ENCODE measurements at regions not wholly inside any gene's neighbourhood (a gene's known extent, or its start where the extent isn't known, plus 50 kb on each side); places are given as distances from the start of the nearest gene placed in this dataset.

DNA sequence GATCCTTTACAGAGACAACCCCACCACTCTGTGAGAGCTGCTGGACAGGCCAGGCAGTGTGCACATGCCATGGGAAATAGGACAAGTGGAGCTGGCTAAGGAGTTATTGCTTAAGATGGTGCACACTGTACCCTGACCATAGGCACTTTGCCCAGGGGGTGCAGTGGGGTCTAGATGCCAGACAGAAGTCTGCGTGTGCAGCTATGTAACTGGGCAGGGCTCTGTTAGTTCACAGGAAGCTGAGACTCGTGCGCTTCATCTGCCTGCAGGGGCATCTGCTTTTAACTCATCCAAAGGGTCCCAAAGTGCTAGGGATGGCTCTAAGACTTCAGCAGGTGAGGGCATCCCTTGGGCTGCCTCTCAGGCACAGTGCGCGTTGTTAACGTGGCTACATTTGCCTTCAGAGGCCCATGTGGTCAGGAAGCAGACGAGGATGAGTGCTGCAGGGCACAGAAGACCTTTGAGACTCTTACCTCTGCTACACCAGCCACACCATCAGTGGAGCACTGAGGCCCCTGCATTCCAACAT is 77.7 kb upstream of the GPR26 start:
- peaks cover 14% of the 10 kb centered on the region for H3K27me3 Mint-ChIP-seq
- no peaks in the 10 kb centered on the region for H3K9me3 Mint-ChIP-seq
- intact Hi-C loops (cut with micrococcal nuclease), result no loop called here
- ATAC-seq (no peak), DNase-seq (no peak)
- no peaks in the 10 kb centered on the region for H3K4me1 Mint-ChIP-seq (ENCODE audit: low read depth)
- no peak overlapping the region for H3K27ac Mint-ChIP-seq
- H3K4me3 Mint-ChIP-seq, result no peak overlapping the region
- ChIA-PET CTCF (no interaction called here), POLR2A (no interaction called here)
- no peaks in the 10 kb centered on the region for H3K36me3 Mint-ChIP-seq (ENCODE audit: low read depth)
- TF ChIP-seq, protein P1, sequence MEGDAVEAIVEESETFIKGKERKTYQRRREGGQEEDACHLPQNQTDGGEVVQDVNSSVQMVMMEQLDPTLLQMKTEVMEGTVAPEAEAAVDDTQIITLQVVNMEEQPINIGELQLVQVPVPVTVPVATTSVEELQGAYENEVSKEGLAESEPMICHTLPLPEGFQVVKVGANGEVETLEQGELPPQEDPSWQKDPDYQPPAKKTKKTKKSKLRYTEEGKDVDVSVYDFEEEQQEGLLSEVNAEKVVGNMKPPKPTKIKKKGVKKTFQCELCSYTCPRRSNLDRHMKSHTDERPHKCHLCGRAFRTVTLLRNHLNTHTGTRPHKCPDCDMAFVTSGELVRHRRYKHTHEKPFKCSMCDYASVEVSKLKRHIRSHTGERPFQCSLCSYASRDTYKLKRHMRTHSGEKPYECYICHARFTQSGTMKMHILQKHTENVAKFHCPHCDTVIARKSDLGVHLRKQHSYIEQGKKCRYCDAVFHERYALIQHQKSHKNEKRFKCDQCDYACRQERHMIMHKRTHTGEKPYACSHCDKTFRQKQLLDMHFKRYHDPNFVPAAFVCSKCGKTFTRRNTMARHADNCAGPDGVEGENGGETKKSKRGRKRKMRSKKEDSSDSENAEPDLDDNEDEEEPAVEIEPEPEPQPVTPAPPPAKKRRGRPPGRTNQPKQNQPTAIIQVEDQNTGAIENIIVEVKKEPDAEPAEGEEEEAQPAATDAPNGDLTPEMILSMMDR (IDR thresholded peaks at IDR 0.05), result no peak

DNA sequence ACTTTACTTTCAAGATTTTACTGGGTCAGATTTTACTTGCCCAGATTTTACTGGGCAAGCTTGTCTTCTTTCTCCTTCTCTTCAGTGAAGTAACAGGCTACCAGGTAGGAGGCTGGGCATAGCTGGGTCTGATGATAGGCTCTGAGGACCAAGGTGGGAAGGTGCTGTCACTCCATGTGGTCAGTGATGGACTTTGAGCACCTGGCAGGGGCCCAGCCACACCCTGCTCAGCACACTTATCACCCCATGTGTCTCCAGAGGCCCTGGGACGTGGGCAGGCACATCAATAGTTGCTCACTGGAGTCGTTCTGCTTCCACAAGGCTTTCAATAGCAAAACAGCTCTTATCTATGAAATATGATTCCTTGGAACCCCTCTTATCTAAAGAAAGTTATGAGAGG is 70.5 kb upstream of the GPR26 start:
- TF ChIP-seq, protein P1 (IDR thresholded peaks at IDR 0.05), result no peak
- H3K9me3 Mint-ChIP-seq, result no peaks in the 10 kb centered on the region
- no peaks in the 10 kb centered on the region for H3K4me1 Mint-ChIP-seq (ENCODE audit: low read depth)
- intact Hi-C loops (cut with micrococcal nuclease), result no loop called here
- no peak overlapping the region for H3K27ac Mint-ChIP-seq
- ATAC-seq (no peak), DNase-seq (no peak)
- ChIA-PET POLR2A (no interaction called here), CTCF (interaction anchor here (3.0 kb wide), 1 partner anchor 12 kb away, joined by 12 read pairs; no protein-coding TSS in a partner anchor)
- no peak overlapping the region for H3K4me3 Mint-ChIP-seq
- no peaks in the 10 kb centered on the region for H3K36me3 Mint-ChIP-seq (ENCODE audit: low read depth)
- H3K27me3 Mint-ChIP-seq, result peaks cover 9% of the 10 kb centered on the region

DNA sequence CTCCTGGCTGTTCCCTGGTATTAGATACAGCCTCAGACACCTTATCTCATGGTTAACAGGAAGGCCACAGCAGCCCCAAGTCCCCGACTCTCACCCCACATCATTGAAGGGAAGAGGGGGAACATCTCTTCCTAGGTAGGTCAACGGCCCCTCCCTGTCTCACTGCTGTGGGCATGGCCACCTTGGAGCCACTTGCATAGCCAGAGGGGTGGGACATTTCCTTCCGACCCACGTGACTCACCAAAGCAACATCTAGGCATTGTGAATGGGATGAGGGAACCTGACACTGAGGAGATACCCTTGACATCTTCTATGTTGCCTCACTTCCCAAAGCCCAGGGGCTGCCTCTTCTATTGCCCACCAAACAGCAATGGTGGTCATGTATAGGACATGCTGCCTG is 68.5 kb upstream of the GPR26 start:
- TF ChIP-seq, protein P1 (IDR thresholded peaks at IDR 0.05), result no peak
- Mint-ChIP-seq H3K4me1 (ENCODE audit: low read depth) (no peaks in the 10 kb centered on the region), H3K9me3 (peaks cover 2% of the 10 kb centered on the region), H3K27me3 (peaks cover 7% of the 10 kb centered on the region), H3K4me3 (no peak overlapping the region), H3K36me3 (ENCODE audit: low read depth) (no peaks in the 10 kb centered on the region), H3K27ac (no peak overlapping the region)
- ChIA-PET POLR2A (no interaction called here), CTCF (no interaction called here)
- no peak for DNase-seq
- no peak for ATAC-seq
- intact Hi-C loops (cut with micrococcal nuclease), result no loop called here

- intact Hi-C loops (cut with micrococcal nuclease), result no loop called here
- Mint-ChIP-seq H3K4me1 (ENCODE audit: low read depth) (no peaks in the 10 kb centered on the region), H3K4me3 (no peak overlapping the region), H3K27ac (no peak overlapping the region), H3K9me3 (peaks cover 2% of the 10 kb centered on the region), H3K36me3 (ENCODE audit: low read depth) (no peaks in the 10 kb centered on the region), H3K27me3 (peaks cover 10% of the 10 kb centered on the region)
- POLR2A ChIA-PET, result no interaction called here
- no peak for DNase-seq
- TF ChIP-seq, protein P1 (IDR thresholded peaks at IDR 0.05), result no peak
- no peak for ATAC-seq
- CTCF ChIA-PET, result interaction anchor here (1.0 kb wide), 1 partner anchor 17 kb away, joined by 3 read pairs; no protein-coding TSS in a partner anchor
Measured at GRCh38 chr10:123599366-123599849, 66.7 kb upstream of the GPR26 start.

GRCh38 chr10:123600177-123600576 is 66.0 kb upstream of the GPR26 start:
- TF ChIP-seq, protein P1 (IDR thresholded peaks at IDR 0.05), result no peak
- POLR2A ChIA-PET, result no interaction called here

More at GRCh38 chr10:123600177-123600576, 66.0 kb upstream of the GPR26 start:
- no peaks in the 10 kb centered on the region for H3K4me1 Mint-ChIP-seq (ENCODE audit: low read depth)
- CTCF ChIA-PET, result interaction anchor here (1.0 kb wide), 1 partner anchor 18 kb away, joined by 3 read pairs; no protein-coding TSS in a partner anchor
- H3K36me3 Mint-ChIP-seq (ENCODE audit: low read depth), result no peaks in the 10 kb centered on the region
- H3K27me3 Mint-ChIP-seq, result peaks cover 10% of the 10 kb centered on the region
- H3K27ac Mint-ChIP-seq, result no peak overlapping the region
- intact Hi-C loops (cut with micrococcal nuclease), result no loop called here
- H3K4me3 Mint-ChIP-seq, result no peak overlapping the region
- DNase-seq (no peak), ATAC-seq (no peak)
- H3K9me3 Mint-ChIP-seq, result peaks cover 2% of the 10 kb centered on the region
